ENCODE measurements at regions not wholly inside any gene's neighbourhood (a gene's known extent, or its start where the extent isn't known, plus 50 kb on each side); places are given as distances from the start of the nearest gene placed in this dataset.

DNA sequence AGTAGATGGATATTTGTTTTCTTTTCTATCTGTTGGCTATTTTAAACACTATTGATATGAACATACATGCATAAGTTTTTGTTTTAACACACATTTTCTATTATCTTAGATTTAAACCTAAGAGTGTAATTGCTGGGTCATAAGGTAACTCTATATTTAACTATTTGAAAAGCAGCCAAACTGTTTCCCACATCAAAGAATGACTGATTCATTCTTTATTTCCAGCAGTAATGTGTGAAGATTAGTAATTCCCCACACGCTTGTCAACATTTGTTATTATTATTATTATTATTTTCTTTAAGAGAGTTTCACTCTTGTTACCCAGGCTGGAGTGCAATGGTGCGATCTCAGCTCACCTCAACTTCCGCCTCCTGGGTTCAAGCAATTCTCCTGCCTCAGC lies 1495.8 kb downstream of the EFNA5 start:
- TF ChIP-seq, protein P1, sequence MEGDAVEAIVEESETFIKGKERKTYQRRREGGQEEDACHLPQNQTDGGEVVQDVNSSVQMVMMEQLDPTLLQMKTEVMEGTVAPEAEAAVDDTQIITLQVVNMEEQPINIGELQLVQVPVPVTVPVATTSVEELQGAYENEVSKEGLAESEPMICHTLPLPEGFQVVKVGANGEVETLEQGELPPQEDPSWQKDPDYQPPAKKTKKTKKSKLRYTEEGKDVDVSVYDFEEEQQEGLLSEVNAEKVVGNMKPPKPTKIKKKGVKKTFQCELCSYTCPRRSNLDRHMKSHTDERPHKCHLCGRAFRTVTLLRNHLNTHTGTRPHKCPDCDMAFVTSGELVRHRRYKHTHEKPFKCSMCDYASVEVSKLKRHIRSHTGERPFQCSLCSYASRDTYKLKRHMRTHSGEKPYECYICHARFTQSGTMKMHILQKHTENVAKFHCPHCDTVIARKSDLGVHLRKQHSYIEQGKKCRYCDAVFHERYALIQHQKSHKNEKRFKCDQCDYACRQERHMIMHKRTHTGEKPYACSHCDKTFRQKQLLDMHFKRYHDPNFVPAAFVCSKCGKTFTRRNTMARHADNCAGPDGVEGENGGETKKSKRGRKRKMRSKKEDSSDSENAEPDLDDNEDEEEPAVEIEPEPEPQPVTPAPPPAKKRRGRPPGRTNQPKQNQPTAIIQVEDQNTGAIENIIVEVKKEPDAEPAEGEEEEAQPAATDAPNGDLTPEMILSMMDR (IDR thresholded peaks at IDR 0.05; ENCODE audit: poor library complexity): no peak
- TF ChIP-seq EZH2phosphoT487 (IDR thresholded peaks at IDR 0.05; ENCODE audit: low read depth, severe bottlenecking, unreplicated experiment): no peak
- no peak for TF ChIP-seq EZH2 (IDR thresholded peaks at IDR 0.05; ENCODE audit: borderline replicate concordance)
